Neural cell (in vitro differentiated cells): ENCODE measurements at regions not wholly inside any gene's neighbourhood (a gene's known extent, or its start where the extent isn't known, plus 50 kb on each side); places are given as distances from the start of the nearest gene placed in this dataset.

Experiments
- H2AFZ ChIP-seq: fragments of 200-600, 300-800 bp; sonication (generic), shearing (Covaris generic); 2 replicates; pipeline ENCODE4 v1.6.0; 2014; ENCODE audit warnings: low read depth, mild to moderate bottlenecking, antibody characterized with exemption, low read length, moderate library complexity
- H3F3A ChIP-seq: fragments of 200-600 bp; shearing (Covaris generic); 2 replicates; pipeline ENCODE4 v1.6.1; 2016; ENCODE audit warnings: mild to moderate bottlenecking, moderate library complexity, mixed read lengths, antibody characterized with exemption, low read length; ENCODE audit not compliant: insufficient read depth, poor library complexity, severe bottlenecking
- H3K27ac ChIP-seq: fragments of 200-600, 300-800 bp; sonication (generic), shearing (Covaris generic); 2 replicates; pipeline ENCODE4 v1.5.1; 2014; ENCODE audit warnings: mild to moderate bottlenecking, low read length, moderate library complexity
- H3K27me3 ChIP-seq: fragments of 300-800, 200-600 bp; sonication (generic), shearing (Covaris generic); 2 replicates; pipeline ENCODE4 v1.6.0; 2014; ENCODE audit warnings: mild to moderate bottlenecking, low read depth, low read length, moderate library complexity; ENCODE audit not compliant: insufficient read depth
- H3K36me3 ChIP-seq: fragments of 300-800, 200-600 bp; sonication (generic), shearing (Covaris generic); 2 replicates; pipeline ENCODE4 v1.5.1; 2014; ENCODE audit warnings: mild to moderate bottlenecking, antibody characterized with exemption, low read length, moderate library complexity; ENCODE audit not compliant: insufficient read depth
- H3K4me2 ChIP-seq: fragments of 300-800, 200-600 bp; sonication (generic), shearing (Covaris generic); 2 replicates; pipeline ENCODE4 v1.6.0; 2014; ENCODE audit warnings: mild to moderate bottlenecking, low read length
- H3K4me3 ChIP-seq: fragments of 300-800, 200-600 bp; sonication (generic), shearing (Covaris generic); 2 replicates; pipeline ENCODE4 v1.5.1; 2014; ENCODE audit warnings: mild to moderate bottlenecking, low read length, moderate library complexity
- H3K79me2 ChIP-seq: fragments of 200-600 bp; shearing (Covaris generic); replicated peaks from 2 replicates; pipeline ENCODE4 v1.6.0; 2014; ENCODE audit warnings: mild to moderate bottlenecking, low read length, moderate library complexity; ENCODE audit not compliant: insufficient read depth
- H3K9ac ChIP-seq: fragments of 300-800, 200-600 bp; sonication (generic), shearing (Covaris generic); 2 replicates; pipeline ENCODE4 v1.6.1; 2016; ENCODE audit warnings: mild to moderate bottlenecking, low read length, mixed read lengths
- H3K9me2 ChIP-seq: fragments of 200-600 bp; shearing (Covaris generic); 2 replicates; pipeline ENCODE4 v1.6.1; 2016; ENCODE audit warnings: mild to moderate bottlenecking, low read length, mixed read lengths; ENCODE audit not compliant: insufficient read depth
- H3K9me3 ChIP-seq: fragments of 200-600, 300-800 bp; sonication (generic), shearing (Covaris generic); 2 replicates; pipeline ENCODE4 v1.6.1; 2016; ENCODE audit warnings: mild to moderate bottlenecking, mixed run types, low read length, moderate library complexity, mixed read lengths
- H4K20me1 ChIP-seq: fragments of 200-600 bp; shearing (Covaris generic); 2 replicates; pipeline ENCODE4 v1.6.1; 2016; ENCODE audit warnings: mild to moderate bottlenecking, mixed run types; ENCODE audit not compliant: insufficient read depth
- CTCF ChIP-seq: fragments of 450-650 bp; IDR thresholded peaks from 2 replicates; pipeline ENCODE4 v1.5.1; 2014; ENCODE audit warnings: antibody characterized with exemption, mild to moderate bottlenecking, moderate library complexity; ENCODE audit not compliant: poor library complexity, severe bottlenecking
- EP300 ChIP-seq: fragments of 450-650 bp; conservative IDR thresholded peaks from 2 replicates; pipeline ENCODE4 v1.6.1; 2014; ENCODE audit warnings: antibody characterized with exemption, mild to moderate bottlenecking, moderate library complexity; ENCODE audit not compliant: poor library complexity, severe bottlenecking
- EZH2 ChIP-seq: fragments of 200-600, 300-800 bp; shearing (Covaris generic), sonication (generic); IDR thresholded peaks from 2 replicates; pipeline ENCODE4 v1.6.1; 2014; ENCODE audit warnings: antibody characterized with exemption, low read length, borderline replicate concordance, mild to moderate bottlenecking; ENCODE audit not compliant: insufficient read depth, poor library complexity, severe bottlenecking
- MXI1 ChIP-seq: fragments of 450-650 bp; conservative IDR thresholded peaks from 2 replicates; pipeline ENCODE4 v1.6.1; 2014; ENCODE audit warnings: antibody characterized with exemption, mild to moderate bottlenecking; ENCODE audit not compliant: poor library complexity, severe bottlenecking
- POLR2AphosphoS5 ChIP-seq: IDR thresholded peaks from 2 replicates; pipeline ENCODE4 v1.6.1; 2012
- RAD21 ChIP-seq: fragments of 450-650 bp; conservative IDR thresholded peaks from 2 replicates; pipeline ENCODE4 v1.6.1; 2014; ENCODE audit warnings: antibody characterized with exemption, mild to moderate bottlenecking, moderate library complexity
- SMC3 ChIP-seq: fragments of 450-650 bp; conservative IDR thresholded peaks from 2 replicates; pipeline ENCODE4 v1.6.1; 2014; ENCODE audit warnings: antibody characterized with exemption, mild to moderate bottlenecking, moderate library complexity; ENCODE audit not compliant: poor library complexity
- TAF1 ChIP-seq: IDR thresholded peaks from 2 replicates; pipeline ENCODE4 v1.6.1; 2012; ENCODE audit warnings: low read depth
- TF ChIP-seq, protein P1 (sequence below): IDR thresholded peaks from 2 replicates; pipeline ENCODE4 v1.6.1; 2012; ENCODE audit warnings: borderline replicate concordance

DNA sequence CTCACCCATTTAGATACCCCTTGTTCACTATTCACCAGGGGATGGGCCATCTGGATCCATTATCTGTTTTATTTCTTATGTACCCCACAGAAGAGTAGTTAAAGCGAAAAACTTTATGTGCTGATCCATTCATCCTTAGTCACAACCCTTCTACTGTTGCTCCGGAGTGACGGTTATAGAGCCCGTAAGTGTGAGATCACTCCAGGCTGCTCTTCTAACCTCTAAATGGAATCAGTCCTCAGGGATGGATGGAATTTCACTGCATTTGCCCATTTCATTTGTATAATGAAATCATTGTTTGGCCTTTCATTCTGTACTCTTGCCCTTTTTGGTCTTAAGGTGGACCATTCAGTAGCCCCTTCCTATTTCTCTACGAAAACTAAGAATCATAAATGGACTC is 409.3 kb upstream of the RUNX1 start:
- Histone ChIP-seq H3K36me3 (no peaks in the 10 kb centered on the region), H3K79me2 (no peaks in the 10 kb centered on the region), H3K4me3 (no peak overlapping the region), H3K27me3 (no peaks in the 10 kb centered on the region), H3K9ac (no peak overlapping the region), H4K20me1 (no peaks in the 10 kb centered on the region), H3K9me3 (no peaks in the 10 kb centered on the region), H3K27ac (no peak overlapping the region), H2AFZ (no peak overlapping the region), H3K4me2 (no peak overlapping the region), H3K9me2 (no peaks in the 10 kb centered on the region), H3F3A (no peaks in the 10 kb centered on the region)
- TF ChIP-seq EZH2, result no peak
- no peak for TF ChIP-seq MXI1
- TF ChIP-seq, protein P1, sequence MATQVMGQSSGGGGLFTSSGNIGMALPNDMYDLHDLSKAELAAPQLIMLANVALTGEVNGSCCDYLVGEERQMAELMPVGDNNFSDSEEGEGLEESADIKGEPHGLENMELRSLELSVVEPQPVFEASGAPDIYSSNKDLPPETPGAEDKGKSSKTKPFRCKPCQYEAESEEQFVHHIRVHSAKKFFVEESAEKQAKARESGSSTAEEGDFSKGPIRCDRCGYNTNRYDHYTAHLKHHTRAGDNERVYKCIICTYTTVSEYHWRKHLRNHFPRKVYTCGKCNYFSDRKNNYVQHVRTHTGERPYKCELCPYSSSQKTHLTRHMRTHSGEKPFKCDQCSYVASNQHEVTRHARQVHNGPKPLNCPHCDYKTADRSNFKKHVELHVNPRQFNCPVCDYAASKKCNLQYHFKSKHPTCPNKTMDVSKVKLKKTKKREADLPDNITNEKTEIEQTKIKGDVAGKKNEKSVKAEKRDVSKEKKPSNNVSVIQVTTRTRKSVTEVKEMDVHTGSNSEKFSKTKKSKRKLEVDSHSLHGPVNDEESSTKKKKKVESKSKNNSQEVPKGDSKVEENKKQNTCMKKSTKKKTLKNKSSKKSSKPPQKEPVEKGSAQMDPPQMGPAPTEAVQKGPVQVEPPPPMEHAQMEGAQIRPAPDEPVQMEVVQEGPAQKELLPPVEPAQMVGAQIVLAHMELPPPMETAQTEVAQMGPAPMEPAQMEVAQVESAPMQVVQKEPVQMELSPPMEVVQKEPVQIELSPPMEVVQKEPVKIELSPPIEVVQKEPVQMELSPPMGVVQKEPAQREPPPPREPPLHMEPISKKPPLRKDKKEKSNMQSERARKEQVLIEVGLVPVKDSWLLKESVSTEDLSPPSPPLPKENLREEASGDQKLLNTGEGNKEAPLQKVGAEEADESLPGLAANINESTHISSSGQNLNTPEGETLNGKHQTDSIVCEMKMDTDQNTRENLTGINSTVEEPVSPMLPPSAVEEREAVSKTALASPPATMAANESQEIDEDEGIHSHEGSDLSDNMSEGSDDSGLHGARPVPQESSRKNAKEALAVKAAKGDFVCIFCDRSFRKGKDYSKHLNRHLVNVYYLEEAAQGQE, result no peak
- TF ChIP-seq RAD21, result no peak
- TF ChIP-seq CTCF, result no peak
- TF ChIP-seq POLR2AphosphoS5, result no peak
- no peak for TF ChIP-seq SMC3
- TF ChIP-seq TAF1, result no peak
- TF ChIP-seq EP300, result no peak

DNA sequence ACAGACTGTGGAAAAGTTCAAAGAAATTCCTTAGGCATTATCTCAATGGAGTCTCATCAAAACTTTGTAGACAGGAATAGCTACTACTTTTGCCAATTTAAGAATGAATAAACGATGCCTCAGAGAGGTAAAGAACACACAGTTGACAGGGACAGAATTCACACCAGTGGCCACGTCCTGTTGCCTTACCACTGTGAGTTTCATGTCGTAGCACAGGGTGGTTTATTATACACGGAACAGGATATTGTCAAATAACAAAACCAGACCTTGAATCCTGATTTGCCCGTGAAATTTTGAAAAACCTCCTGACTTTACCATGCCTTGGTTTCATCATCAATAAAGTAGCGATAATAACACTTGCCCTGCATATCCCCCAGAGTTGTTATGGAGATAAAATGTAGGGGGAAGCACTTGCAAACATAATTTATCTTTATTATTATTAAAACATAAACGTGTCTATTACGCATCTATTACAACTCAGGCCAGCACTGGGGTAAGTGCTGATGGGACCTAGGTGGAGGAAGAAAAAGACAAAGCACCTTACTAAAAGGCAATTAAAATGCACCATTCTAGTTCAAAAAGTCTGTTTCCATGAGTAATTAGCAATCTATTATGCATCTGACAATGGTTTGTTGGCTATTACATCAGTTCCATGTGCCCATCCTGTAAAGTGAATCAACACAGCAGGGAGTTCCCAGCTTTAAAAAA is 408.1 kb upstream of the RUNX1 start:
- H2AFZ ChIP-seq, result no peak overlapping the region

More for the DNA sequence above, 408.1 kb upstream of the RUNX1 start:
- H3K9ac ChIP-seq, result no peak overlapping the region
- H3F3A ChIP-seq, result no peaks in the 10 kb centered on the region
- no peak overlapping the region for H3K4me2 ChIP-seq
- H3K36me3 ChIP-seq, result no peaks in the 10 kb centered on the region
- TF ChIP-seq EP300, result no peak
- TF ChIP-seq POLR2AphosphoS5, result no peak
- TF ChIP-seq MXI1, result no peak
- TF ChIP-seq TAF1, result no peak
- no peak for TF ChIP-seq SMC3
- TF ChIP-seq, protein P1, result no peak
- TF ChIP-seq RAD21, result no peak
- TF ChIP-seq CTCF, result no peak
- no peak for TF ChIP-seq EZH2
- no peaks in the 10 kb centered on the region for H3K9me2 ChIP-seq
- no peaks in the 10 kb centered on the region for H3K27me3 ChIP-seq
- H3K4me3 ChIP-seq, result no peak overlapping the region
- no peaks in the 10 kb centered on the region for H3K79me2 ChIP-seq
- no peaks in the 10 kb centered on the region for H3K9me3 ChIP-seq
- no peak overlapping the region for H3K27ac ChIP-seq
- no peaks in the 10 kb centered on the region for H4K20me1 ChIP-seq
